Fibroblast of mammary gland (primary cell): ENCODE measurements at regions not wholly inside any gene's neighbourhood (a gene's known extent, or its start where the extent isn't known, plus 50 kb on each side); places are given as distances from the start of the nearest gene placed in this dataset.

Experiments
- DNase-seq: peaks from one replicate; pipeline ENCODE4 v3.0.0-alpha.2; 2010; ENCODE audit warnings: low read depth
- H3K4me3 ChIP-seq: 2 replicates; pipeline ENCODE4 v1.5.1; 2011; ENCODE audit warnings: low read depth, mild to moderate bottlenecking, low read length, moderate library complexity; ENCODE audit not compliant: control insufficient read depth
- TF ChIP-seq, protein P1 (sequence below): conservative IDR thresholded peaks from 2 replicates; pipeline ENCODE4 v1.5.1; 2011; ENCODE audit warnings: low read depth, low read length, inconsistent platforms; ENCODE audit not compliant: control insufficient read depth, insufficient read depth

- no peak overlapping the region for H3K4me3 ChIP-seq
- no peak for DNase-seq
- TF ChIP-seq, protein P1, sequence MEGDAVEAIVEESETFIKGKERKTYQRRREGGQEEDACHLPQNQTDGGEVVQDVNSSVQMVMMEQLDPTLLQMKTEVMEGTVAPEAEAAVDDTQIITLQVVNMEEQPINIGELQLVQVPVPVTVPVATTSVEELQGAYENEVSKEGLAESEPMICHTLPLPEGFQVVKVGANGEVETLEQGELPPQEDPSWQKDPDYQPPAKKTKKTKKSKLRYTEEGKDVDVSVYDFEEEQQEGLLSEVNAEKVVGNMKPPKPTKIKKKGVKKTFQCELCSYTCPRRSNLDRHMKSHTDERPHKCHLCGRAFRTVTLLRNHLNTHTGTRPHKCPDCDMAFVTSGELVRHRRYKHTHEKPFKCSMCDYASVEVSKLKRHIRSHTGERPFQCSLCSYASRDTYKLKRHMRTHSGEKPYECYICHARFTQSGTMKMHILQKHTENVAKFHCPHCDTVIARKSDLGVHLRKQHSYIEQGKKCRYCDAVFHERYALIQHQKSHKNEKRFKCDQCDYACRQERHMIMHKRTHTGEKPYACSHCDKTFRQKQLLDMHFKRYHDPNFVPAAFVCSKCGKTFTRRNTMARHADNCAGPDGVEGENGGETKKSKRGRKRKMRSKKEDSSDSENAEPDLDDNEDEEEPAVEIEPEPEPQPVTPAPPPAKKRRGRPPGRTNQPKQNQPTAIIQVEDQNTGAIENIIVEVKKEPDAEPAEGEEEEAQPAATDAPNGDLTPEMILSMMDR = no peak
These were observed 574.2 kb downstream of the CCSER2 start for GRCh38 chr10:84902553-84902952.

DNA sequence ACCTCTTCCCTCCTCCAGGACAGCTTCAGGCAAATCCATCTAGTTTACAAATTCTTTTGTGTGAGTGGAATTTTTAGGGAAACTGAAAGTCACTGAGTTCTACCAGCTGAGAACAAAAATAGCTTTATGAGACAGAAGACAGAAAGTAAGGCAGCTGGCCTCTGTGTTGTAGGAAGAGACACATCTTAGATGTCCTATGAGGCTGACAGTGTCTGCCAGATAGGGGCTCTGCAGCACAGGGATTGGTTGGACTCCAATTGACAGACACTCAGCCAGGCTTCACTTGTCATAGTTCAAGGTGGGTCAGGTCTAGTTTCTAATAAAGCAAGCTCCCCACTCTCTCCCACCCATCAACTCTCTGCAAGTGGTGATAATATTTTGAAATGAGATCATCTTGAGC lies 574.9 kb downstream of the CCSER2 start:
- TF ChIP-seq, protein P1 = no peak
- H3K4me3 ChIP-seq = no peak overlapping the region
- DNase-seq = no peak

DNA sequence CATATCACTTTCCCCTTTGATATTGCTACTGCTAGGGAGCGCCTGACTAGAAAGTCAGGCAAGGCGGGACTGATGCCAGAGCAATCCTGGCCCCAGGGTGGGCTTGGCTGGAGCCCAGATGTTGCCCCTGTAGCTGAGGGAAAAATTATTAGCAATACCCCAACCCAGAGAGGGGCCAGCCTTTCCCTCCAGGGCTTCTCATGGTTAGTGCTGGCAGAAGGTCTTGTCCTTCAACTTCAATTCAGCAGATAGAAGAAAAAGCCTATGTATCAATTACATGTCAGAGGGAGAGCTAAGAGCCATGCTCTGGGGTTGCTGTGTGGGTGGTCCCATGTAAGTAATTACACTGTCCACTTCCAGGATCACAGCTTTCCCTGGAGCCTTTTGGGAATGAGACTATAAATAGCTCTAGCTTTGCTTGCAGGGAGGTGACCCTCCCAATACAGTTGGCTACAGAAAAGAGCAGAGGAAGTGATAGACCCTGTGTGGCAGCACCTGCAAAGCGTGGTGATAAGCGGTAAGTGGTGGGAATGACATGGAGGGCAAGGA lies 579.1 kb downstream of the CCSER2 start:
- DNase-seq = no peak
- H3K4me3 ChIP-seq = no peak overlapping the region
- TF ChIP-seq, protein P1 = no peak

DNA sequence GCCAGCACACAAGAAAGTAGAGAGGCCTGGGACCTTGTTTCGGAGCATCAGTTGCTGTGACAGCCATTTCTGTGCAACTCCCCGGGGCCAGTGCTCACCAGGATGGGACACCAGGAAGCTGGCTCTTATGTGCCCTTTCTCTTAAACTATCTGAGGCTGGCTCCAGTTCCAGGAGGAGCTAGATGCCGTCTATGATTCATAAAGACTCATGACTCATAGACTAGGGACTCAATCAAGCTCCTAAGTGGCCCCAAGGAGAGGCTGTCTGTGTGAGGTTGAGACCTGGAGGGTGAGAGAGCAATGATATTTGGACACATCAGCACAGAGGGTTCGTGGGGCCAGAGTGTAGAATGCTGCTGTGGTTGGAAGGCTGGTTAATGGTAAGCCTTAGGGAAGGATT lies 580.1 kb downstream of the CCSER2 start:
- no peak for DNase-seq
- TF ChIP-seq, protein P1 = no peak
- no peak overlapping the region for H3K4me3 ChIP-seq

DNA sequence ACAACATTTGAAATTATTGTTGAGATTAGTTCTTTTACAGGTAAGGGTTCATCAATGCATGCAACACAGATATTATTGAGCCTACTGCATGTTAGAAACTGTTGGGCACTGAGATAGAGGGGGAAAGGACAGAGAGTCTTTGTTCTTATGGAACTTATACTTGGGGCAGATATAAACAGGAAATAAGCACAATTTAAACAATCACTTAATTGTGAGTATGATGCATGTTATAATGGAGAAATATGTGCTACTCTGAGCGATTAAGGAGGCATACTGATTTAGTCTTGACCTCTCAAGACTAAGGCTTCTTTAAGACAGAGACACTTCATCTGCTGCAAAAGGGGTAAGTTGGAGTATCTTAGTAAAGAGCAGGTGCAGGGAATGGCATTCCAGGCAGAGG lies 593.3 kb downstream of the CCSER2 start:
- no peak overlapping the region for H3K4me3 ChIP-seq
- DNase-seq = no peak
- TF ChIP-seq, protein P1 = no peak

- no peak for DNase-seq
- no peak overlapping the region for H3K4me3 ChIP-seq
- TF ChIP-seq, protein P1 = no peak
These were observed 595.7 kb downstream of the CCSER2 start for GRCh38 chr10:84924131-84924530.

GRCh38 chr10:84925495-84925894 lies 597.1 kb downstream of the CCSER2 start:
- DNase-seq = no peak
- no peak overlapping the region for H3K4me3 ChIP-seq
- TF ChIP-seq, protein P1 = no peak
